ENCODE measurements at regions not wholly inside any gene's neighbourhood (a gene's known extent, or its start where the extent isn't known, plus 50 kb on each side); places are given as distances from the start of the nearest gene placed in this dataset.

DNA sequence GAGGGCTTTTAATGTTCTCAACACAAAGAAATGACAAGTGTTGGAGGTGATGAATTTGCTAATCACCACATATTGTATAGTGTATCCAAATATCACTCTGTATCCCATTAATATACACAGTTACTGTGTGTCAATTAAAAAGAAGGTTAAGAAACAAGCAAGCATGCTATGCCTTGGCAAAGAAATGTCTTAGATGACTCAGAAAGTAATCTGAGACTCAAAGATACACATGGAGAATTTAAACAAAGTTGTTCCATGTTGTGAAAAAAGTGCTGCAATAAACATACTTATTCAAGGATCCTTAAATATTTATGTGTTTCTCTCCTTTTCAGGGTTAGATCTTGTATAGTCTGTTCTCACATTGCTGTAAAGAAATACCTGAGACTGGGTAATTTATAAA, 300.9 kb downstream of the DHX35 start (continued):
- TF ChIP-seq, protein P1, sequence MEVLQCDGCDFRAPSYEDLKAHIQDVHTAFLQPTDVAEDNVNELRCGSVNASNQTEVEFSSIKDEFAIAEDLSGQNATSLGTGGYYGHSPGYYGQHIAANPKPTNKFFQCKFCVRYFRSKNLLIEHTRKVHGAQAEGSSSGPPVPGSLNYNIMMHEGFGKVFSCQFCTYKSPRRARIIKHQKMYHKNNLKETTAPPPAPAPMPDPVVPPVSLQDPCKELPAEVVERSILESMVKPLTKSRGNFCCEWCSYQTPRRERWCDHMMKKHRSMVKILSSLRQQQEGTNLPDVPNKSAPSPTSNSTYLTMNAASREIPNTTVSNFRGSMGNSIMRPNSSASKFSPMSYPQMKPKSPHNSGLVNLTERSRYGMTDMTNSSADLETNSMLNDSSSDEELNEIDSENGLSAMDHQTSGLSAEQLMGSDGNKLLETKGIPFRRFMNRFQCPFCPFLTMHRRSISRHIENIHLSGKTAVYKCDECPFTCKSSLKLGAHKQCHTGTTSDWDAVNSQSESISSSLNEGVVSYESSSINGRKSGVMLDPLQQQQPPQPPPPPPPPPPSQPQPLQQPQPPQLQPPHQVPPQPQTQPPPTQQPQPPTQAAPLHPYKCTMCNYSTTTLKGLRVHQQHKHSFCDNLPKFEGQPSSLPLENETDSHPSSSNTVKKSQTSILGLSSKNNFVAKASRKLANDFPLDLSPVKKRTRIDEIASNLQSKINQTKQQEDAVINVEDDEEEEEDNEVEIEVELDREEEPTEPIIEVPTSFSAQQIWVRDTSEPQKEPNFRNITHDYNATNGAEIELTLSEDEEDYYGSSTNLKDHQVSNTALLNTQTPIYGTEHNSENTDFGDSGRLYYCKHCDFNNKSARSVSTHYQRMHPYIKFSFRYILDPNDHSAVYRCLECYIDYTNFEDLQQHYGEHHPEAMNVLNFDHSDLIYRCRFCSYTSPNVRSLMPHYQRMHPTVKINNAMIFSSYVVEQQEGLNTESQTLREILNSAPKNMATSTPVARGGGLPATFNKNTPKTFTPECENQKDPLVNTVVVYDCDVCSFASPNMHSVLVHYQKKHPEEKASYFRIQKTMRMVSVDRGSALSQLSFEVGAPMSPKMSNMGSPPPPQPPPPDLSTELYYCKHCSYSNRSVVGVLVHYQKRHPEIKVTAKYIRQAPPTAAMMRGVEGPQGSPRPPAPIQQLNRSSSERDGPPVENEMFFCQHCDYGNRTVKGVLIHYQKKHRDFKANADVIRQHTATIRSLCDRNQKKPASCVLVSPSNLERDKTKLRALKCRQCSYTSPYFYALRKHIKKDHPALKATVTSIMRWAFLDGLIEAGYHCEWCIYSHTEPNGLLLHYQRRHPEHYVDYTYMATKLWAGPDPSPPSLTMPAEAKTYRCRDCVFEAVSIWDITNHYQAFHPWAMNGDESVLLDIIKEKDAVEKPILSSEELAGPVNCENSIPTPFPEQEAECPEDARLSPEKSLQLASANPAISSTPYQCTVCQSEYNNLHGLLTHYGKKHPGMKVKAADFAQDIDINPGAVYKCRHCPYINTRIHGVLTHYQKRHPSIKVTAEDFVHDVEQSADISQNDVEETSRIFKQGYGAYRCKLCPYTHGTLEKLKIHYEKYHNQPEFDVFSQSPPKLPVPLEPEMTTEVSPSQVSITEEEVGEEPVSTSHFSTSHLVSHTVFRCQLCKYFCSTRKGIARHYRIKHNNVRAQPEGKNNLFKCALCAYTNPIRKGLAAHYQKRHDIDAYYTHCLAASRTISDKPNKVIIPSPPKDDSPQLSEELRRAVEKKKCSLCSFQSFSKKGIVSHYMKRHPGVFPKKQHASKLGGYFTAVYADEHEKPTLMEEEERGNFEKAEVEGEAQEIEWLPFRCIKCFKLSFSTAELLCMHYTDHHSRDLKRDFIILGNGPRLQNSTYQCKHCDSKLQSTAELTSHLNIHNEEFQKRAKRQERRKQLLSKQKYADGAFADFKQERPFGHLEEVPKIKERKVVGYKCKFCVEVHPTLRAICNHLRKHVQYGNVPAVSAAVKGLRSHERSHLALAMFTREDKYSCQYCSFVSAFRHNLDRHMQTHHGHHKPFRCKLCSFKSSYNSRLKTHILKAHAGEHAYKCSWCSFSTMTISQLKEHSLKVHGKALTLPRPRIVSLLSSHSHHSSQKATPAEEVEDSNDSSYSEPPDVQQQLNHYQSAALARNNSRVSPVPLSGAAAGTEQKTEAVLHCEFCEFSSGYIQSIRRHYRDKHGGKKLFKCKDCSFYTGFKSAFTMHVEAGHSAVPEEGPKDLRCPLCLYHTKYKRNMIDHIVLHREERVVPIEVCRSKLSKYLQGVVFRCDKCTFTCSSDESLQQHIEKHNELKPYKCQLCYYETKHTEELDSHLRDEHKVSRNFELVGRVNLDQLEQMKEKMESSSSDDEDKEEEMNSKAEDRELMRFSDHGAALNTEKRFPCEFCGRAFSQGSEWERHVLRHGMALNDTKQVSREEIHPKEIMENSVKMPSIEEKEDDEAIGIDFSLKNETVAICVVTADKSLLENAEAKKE (CRISPR knock-in tag; IDR thresholded peaks at IDR 0.05): no peak

DNA sequence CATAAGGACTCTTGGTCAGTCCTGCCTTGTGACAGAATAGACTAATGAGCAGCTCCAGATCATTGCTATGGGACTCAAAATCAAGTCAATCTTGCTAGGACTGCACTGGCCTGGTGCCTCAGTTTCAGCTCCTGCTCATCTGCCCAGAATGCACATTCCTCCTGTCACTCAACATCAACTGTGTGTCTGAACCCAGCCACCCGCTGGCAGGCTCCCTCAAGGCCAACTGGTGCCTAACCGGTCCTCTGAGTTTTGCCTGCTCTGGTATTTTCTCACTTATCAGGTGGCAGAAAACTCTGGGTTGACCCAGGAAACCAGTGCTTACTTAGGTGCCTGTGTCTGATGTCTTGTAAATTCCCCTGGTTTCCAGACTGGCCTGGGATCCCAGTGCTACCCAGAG, 297.7 kb downstream of the DHX35 start:
- DNase-seq (ENCODE audit: low spot score) (no peak), ATAC-seq (no peak)
- Histone ChIP-seq H3K79me2 (replicated peaks; ENCODE audit: insufficient read depth) (no peaks in the 10 kb centered on the region), H2AFZ (no peak overlapping the region), H3K36me3 (ENCODE audit: insufficient read depth) (no peaks in the 10 kb centered on the region), H3K4me1 (ENCODE audit: insufficient read depth) (no peaks in the 10 kb centered on the region), H3K27ac (ENCODE audit: low read depth) (no peak overlapping the region), H4K20me1 (replicated peaks; ENCODE audit: insufficient read depth) (no peaks in the 10 kb centered on the region), H3K4me3 (no peak overlapping the region), H3F3A (replicated peaks; ENCODE audit: low read depth) (no peaks in the 10 kb centered on the region), H3K9me2 (ENCODE audit: insufficient read depth) (no peaks in the 10 kb centered on the region), H3K27me3 (ENCODE audit: insufficient read depth) (no peaks in the 10 kb centered on the region), H3K4me2 (no peak overlapping the region)
- Mint-ChIP-seq H3K27ac (no peak overlapping the region), H3K4me3 (no peak overlapping the region), H3K9me3 (no peaks in the 10 kb centered on the region), H3K36me3 (ENCODE audit: low read depth) (no peaks in the 10 kb centered on the region), H3K27me3 (ENCODE audit: insufficient read depth, low read depth, poor library complexity) (peaks cover 4% of the 10 kb centered on the region), H3K4me1 (no peaks in the 10 kb centered on the region; the same call in 2 of the 3 replicates)
- TF ChIP-seq ZNF331 (CRISPR knock-in tag; IDR thresholded peaks at IDR 0.05; ENCODE audit: low read depth) (no peak), STAT1 (IDR thresholded peaks at IDR 0.05; ENCODE audit: unreplicated experiment) (no peak)
- TF ChIP-seq, protein P2, sequence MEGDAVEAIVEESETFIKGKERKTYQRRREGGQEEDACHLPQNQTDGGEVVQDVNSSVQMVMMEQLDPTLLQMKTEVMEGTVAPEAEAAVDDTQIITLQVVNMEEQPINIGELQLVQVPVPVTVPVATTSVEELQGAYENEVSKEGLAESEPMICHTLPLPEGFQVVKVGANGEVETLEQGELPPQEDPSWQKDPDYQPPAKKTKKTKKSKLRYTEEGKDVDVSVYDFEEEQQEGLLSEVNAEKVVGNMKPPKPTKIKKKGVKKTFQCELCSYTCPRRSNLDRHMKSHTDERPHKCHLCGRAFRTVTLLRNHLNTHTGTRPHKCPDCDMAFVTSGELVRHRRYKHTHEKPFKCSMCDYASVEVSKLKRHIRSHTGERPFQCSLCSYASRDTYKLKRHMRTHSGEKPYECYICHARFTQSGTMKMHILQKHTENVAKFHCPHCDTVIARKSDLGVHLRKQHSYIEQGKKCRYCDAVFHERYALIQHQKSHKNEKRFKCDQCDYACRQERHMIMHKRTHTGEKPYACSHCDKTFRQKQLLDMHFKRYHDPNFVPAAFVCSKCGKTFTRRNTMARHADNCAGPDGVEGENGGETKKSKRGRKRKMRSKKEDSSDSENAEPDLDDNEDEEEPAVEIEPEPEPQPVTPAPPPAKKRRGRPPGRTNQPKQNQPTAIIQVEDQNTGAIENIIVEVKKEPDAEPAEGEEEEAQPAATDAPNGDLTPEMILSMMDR (conservative IDR thresholded peaks at IDR 0.05; ENCODE audit: low read depth in 2 of 2): no peak
